ENCODE measurements at regions not wholly inside any gene's neighbourhood (a gene's known extent, or its start where the extent isn't known, plus 50 kb on each side); places are given as distances from the start of the nearest gene placed in this dataset.

DNA sequence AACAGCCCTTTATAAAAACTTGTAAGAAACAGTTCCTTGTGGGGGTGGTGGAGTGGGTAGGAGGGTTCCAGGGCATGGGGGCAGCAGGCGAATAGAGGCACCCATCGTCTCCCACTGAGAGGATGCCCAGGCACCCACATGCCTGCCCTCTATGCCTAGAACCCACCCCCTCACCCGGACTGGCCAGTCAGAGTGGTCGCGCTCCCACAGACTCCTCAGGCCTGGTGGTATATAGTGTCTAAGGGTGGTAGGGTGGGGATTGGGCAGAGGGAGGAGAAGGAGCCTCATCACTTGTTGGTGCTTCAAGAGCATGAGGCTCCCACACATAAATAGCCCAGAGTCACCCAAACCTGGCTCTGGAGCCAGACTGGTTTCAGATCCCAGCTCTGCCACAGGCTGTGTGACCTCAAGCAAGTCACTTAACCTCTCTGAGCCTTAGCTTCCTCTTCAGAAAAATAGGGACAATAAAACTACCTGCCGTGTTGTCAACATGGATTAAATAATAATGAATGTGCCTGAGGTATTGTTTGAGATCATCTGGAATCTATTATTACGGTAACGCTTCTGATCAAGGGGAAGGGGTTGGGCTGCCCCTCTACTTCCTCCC is 262.1 kb downstream of the UACA start:
- intact Hi-C loops (cut with DNase I): no loop called here
- no peak for ATAC-seq
- DNase-seq: peak; percentile 2

DNA sequence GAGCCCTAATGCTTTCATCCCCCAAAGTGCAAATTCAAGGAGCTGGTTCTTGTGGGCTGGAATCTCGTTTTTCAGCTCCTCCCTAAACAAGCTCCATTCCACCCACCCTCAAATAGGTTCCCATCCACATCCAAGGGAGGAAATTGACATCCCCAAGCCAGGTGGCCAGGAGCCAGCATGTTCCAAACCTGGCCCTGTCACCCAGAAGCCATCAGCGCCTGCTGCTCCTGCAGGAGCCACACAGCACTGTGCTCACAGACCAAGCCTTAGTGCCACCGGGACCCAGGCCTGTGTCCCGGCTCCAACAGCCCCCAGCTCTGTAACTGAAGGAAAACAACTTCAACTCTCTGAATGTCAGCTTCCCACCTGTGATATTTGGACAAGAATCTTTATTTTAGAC is 263.6 kb downstream of the UACA start:
- intact Hi-C loops (cut with DNase I): no loop called here
- ATAC-seq: no peak
- DNase-seq: peak; percentile 11

DNA sequence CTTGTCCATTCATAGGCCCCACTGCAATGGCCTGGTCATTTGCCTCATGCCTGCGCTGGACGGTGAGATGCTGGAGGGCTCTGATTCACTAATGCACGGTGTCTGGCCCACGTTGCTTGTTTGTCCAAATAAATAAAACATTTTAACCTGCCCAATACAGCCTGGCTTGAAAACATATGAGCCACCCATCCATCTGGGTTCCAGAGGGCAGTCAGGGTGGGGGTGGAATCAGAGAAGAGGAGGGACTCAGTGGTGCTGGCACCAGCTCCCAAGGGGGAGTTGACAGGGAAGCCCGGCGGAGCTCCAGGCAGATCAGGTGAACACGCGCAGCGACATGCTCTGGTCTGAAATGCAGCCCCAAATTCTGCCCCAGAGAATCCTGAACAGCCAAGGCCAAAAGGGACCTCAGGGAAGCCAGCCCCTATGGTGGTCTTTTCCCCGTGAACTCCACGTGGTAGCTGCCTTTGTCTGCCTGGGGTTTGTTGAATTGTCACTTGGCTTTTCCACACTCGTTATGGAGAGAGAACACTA is 265.2 kb downstream of the UACA start:
- intact Hi-C loops (cut with DNase I): no loop called here
- ATAC-seq: no peak
- peak; percentile 6 for DNase-seq

DNA sequence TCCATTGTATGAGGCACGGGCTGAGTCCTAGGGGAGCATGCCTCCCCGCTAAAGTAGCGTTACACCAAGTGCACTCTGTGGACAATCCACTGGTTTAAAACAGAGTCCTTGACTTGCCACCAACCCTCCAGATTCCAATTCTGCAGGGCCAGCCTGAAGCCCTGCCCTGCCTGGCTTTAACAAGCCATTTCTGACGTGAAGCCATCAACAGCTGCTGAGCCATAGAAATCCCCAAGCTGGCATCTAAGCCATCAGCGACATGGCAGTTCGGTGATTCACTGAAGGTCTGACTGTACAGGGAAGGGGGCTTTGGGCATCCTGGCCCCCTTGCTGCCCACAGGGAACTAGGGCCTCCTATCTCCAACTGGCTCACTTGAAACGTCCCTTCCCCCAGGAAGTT is 265.7 kb downstream of the UACA start:
- no peak for ATAC-seq
- peak; percentile 2 for DNase-seq
- intact Hi-C loops (cut with DNase I): no loop called here

DNA sequence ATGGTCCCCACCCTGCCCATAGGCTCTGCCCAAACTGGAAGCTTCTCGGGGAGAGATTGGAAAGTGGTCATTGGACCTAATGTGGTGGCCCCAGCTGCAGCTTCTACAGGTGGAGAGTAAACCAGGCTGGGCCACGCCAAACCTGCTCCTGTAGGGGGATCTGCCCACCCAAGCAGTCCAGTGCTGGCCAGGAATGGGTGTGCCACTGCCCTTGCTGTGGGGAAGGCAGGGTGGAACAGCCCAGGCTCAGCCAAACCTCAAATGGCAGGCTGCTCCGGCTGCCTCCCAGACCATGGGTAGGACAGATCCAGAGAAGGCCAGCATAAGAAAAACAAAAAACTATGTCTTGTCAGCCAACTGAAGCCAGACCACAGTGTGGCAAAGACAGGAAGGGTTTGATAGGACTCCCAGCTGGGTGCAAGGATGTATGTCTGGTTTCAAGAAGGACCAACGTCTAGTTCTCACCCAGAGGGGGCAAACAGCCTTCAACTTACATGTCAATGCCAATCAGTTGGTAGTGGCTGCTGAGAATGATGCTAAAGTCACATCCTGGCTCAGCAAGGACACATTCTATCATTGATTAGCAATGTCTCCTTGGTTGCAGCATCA is 267.3 kb downstream of the UACA start:
- intact Hi-C loops (cut with DNase I): no loop called here
- DNase-seq (peak; percentile 8), ATAC-seq (no peak)

DNA sequence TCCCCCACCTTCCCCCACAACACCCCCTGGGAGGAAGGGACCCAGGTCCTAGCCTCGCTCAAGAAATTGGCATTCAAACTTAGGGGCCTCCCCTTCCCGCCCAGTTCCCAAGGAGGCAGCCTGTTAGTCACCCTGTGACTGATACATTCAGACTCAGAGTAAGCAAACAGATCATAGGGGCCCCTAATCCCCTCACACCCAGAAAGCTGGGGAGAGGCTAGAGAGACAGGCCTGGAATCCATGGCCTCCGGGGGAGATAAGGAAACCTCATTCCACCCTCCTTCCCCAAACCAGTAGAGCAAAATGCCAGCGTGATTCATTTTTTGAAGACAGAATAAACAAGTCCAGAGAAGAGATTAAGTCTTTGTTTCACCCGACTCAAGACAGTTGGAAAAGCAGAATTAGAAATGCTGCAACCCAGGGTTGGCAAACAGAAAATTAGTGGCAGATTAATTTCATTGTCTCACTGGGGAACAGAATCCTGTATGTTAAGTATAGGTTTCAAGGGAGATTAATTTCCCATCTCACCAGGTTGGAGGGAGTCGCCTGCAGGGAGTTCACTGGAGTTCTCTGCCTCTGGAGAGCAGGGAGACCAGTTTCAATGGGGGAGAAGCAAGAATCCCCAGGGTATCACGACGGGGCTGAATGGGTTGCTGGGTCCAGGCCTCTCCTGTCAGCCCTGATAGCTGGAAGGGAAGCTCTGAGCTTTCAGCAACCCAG is 268.3 kb downstream of the UACA start:
- peak in 1 of 2 donors; percentile 75 for ATAC-seq
- peak; percentile 17 for DNase-seq

DNA sequence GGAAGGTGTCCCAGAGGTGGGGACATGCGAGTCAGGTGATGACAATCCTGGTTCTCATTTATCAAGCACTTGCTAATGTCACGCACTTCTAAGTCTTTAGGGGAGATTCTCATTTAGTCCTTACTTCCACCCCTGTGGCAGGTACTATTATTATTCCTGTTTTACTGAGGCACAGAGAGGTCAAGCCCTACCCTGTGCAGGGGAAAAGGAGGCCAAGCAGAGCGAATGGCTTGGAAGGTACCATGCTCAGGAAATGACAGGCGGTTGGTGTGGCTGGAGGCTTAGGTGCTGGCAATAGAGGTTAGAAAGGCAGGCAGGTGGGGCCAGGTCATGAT is 268.9 kb downstream of the UACA start:
- ATAC-seq (no peak), DNase-seq (no peak)
- intact Hi-C loops (cut with DNase I): no loop called here

More for the DNA sequence above, 268.3 kb downstream of the UACA start:
- intact Hi-C loops (cut with DNase I): no loop called here

DNA sequence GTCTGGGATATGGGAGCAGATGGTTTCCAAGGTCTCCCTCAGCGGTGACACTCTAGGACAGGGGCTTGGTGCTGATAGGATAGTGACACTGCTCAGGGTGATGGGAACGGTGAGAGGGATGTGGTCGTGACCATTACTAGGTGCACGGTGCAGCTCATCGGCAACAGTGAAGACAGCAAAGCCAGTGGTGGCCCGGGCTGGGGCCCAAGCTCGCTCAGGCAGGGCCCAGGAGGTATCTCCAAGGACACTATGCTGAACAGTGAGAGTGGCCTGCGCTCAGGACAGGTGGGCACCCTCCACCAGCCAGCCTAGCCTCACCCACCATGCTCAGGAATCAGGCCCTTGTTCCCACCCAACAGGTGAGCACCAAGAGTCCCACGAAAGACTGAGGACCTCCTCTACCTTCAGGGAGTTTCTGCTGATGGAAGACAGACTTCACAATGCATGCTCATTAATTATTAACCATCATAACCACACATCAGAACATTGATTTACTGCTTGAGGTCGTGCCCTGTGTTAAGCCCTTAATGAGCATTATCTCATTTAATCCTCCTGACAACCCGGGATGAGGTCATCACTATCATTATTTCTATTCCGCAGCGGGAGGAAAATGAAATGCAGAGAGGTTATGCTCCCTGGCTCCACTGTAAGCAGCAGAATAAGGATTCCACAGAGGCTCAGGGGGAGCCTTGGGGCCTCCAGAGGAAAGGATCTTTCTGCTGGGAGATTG is 269.4 kb downstream of the UACA start:
- ATAC-seq: no peak
- intact Hi-C loops (cut with DNase I): no loop called here

DNA sequence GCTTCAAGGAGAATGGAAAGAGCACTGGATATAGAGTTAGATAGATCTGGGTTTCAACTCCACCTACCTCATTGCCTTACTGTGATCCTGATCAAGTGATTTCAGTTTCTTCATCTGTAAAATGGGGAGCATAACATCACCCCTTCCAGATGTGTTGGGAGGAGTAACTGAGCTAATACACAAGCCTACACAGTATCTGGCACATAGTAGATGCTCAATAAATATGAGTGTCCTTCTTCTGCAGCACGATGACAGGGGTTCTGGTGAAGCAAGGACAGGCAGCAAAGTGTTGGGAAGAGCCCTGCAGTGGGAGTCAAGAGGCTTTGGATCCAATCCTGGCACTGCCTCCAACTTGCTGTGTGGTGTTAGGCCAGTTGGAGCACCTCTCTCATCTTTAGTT is 270.0 kb downstream of the UACA start:
- DNase-seq: no peak
- no peak for ATAC-seq
- intact Hi-C loops (cut with DNase I): no loop called here

More for the DNA sequence above, 269.4 kb downstream of the UACA start:
- DNase-seq: peak; percentile 3

DNA sequence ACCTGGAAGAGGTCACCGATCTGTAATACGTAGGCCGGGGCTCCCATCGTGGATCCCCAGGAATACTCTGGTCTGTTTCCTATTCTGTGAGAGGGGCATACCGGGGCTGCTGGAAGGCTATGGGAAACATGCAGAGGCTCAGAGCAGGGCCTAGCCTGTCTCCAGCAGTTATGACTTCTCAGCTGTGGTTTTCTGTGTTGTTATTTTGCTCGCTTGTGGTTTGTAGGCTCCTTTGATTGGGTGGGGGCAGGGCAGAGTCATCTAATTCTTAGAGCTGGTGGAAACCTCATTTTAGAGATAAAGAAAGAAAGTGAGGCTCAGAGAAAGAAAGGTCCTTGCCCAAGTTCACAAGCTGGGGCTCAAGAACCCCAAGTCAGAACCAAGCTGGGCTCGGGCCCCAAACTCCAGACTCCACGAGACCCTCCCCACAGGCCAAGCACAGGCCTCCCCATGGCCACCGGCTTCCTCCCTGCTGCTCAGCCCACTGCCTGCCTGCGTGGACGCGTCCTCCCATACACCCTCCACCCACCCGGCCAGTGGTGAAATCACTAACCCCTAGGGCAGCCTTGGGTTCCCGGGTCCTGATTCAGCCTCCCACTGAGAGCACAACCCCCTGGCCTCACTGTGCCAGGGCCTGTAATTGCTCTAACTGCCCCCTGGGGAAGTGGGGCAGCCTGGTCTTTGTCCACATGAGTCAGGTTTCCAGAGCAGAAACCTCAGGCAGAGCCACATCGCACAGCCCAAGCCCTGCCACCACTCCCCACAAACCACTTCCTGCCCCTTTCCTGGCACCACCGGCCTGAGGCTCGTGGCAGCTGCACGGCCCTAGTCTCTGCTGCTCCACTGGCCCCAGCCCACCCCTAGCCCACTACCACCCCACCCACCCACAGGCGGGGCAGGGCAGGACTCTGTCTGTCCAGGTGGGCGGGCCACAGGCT is 270.8 kb downstream of the UACA start:
- intact Hi-C loops (cut with DNase I): no loop called here
- ATAC-seq: peak; percentile 63 to 64
- peak; percentile 56 for DNase-seq

DNA sequence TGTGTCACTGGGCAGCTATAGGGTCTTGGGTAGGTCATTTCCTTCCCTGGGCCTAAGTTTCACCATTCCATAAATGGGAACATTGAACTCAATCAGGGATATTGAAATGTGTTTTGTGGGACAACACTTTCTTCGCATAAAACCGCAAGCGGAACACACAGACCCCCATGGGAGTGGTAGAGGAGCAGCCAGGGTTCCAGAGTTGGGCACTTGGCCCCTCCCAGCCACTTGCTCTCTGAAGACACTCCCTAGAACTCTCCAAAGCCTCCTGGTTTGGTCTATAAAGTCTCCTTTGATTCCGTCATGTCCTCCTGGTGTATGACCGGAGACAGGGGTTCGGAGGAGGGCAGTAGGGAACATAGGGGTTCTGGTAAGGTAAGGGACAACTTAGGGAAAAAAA is 271.7 kb downstream of the UACA start:
- no peak for DNase-seq
- ATAC-seq: no peak
- intact Hi-C loops (cut with DNase I): no loop called here

DNA sequence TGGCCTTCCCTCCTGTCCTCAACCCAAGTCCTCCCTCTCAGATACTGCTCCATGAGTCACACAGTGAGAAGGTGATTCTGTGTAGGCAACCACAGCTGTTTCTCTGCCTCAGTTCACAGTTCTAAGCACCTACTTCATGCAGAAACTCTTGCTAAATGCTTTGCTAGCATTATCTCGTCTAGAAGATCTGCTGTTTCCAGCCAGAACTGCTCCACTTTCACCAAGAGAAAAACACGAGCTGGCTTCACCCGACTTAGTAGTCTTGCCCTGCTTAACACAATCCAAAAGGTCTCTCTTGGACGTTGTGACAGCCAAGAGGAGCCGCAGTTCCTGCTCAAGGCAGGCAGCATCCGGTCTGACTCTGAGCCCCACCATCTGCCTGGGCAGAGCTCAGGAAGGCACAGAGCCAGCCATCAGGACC is 272.1 kb downstream of the UACA start:
- no peak for DNase-seq
- ATAC-seq: no peak
- intact Hi-C loops (cut with DNase I): no loop called here

DNA sequence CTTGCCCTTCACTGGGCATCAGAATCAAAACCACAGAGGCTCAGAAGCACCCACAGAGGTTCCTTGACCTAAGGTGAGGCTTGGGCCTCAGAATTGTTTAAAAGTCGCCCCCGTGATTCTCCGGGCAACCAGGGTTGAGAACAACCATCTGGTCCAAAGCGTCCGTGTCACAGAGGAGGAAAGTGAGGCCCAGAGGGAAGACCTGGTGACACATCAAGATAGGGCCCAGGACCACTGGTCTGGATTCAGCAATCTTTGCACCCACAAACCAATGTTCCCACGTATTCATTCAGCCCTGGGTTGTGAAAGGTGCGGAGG is 272.6 kb downstream of the UACA start:
- ATAC-seq (no peak), DNase-seq (peak; percentile 3)
- intact Hi-C loops (cut with DNase I): no loop called here

DNA sequence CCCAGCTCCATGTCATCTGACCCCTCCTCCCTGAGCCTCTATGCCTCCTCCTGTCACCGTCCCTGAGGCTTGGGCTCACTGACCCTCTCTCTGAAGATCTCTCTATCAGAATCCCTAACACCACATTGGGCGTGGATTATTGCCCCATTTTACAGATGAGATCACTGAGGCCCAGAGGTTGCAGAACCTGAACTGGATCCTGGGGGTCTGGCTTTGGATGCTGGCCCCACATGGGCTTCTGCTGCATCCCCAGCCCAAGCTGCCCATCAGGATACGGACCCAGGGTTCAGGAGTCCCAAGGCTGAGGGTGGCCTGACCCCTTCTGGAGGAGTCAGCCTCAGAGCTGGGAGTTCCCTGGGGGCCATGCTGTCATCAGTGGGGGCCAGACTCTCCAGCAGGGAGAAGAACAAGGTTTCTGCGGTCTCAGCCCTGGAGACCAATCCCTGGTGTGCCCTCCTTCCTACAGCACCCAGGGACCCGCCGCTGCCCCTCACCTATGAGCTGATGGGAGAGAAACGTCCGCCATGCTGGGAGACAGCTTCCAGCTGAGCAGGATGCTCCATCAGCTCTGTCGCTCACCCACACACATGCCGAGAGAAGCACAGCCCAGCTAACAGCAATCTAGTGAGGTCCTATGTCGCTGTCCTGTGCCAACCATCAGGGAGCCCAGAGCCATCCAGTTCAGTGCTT is 273.1 kb downstream of the UACA start:
- no peak for ATAC-seq
- intact Hi-C loops (cut with DNase I): no loop called here

DNA sequence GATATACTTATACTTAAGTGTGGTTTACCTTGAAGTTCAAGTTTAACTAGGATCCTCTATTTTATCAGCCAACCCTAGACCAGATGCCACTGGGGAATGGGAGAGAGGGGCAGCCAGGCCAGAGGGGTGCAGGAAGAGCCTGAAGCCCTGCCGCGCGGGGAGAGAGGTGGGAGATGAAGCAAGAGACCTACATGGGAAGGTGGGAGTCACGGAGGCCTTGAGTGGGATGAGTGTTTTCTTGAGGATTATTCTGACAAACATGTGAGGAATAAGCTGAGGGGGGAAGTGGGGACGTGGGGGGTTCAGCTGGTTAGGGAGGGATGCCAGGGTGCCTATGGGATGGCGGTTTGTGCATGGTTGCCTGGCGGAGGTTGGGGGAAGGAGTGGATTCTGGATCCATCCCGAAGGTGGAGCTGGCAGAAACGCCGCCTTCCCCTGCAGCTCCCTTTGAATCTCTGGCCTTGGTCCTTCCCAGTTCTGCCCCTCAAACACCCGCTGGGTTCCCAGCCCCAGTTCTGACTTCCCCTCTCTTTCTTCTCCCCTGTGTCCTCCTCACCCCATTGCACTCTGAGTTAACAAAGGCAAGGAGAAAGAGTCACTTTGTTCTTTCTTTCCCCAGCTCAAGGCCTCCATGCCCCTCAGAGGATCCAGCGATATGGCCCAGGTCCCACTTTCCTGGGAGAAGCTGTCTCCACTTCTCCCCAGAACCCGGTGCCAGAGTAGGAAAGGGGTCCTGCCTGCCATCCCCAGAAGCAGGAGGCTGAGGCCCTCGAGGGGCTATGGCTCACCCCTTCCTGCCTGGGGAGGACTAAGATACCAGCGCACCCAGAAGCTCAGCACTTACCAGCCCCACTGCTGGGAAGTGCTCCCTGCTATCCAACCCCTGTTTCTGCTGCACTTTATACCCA is 274.2 kb downstream of the UACA start:
- ATAC-seq: no peak
- intact Hi-C loops (cut with DNase I): loop anchor here (5.0 kb wide), 4 partner anchors 762 to 1012 kb away; no protein-coding TSS in a partner anchor

More for the DNA sequence above, 273.1 kb downstream of the UACA start:
- peak; percentile 15 for DNase-seq

DNA sequence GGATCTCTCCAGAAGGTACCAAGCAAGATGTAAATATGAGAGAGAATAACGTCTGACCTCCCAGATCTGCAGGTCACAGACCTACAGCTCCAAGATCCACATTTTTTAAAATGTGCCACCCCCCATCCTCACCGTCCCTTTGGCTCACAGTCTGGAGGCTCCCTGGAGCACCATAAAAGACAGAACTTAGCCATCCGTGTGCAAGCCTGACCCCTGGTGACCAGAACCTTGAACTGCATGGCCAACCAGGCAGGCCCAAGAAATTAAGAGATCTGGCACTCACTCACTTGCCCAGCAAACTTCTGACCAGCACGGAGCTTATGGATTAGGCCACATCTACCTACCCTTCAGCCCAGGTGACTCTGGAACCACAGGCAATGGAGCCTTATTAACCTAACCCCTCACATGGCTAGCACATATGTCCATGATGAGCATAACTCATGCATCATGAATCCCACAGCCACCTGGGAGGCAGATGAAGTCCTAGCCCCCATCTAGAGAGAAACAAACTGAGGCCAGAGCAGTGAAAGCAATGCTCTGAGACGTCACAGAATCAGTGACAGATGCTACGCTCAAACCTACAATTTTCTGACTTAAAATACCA is 275.3 kb downstream of the UACA start:
- ATAC-seq: peak; percentile 53 to 54
- intact Hi-C loops (cut with DNase I): loop anchor here (5.0 kb wide), 4 partner anchors 761 to 1011 kb away; no protein-coding TSS in a partner anchor
- DNase-seq: peak; percentile 64

More for the DNA sequence above, 274.2 kb downstream of the UACA start:
- DNase-seq: peak; percentile 7

DNA sequence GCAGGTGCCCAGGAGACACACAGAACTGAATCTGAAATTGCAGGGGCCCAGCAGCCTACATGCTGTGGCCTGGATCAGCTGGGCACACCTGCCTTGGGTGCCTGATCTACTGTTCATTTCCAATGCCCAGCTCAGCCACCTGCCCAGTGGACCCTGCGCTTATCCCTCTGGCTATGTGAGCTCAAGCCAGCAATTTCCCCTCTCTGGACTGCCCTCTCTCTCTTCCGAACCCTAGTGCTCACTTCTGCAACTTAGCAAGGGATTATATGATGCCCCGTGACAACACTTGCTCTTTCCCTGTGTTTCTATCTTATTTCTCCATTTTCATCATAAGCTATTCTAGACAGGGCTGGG is 276.0 kb downstream of the UACA start:
- intact Hi-C loops (cut with DNase I): loop anchor here (2.0 to 5.0 kb wide), 5 partner anchors 760 to 1011 kb away; no protein-coding TSS in a partner anchor
- DNase-seq (peak; percentile 9), ATAC-seq (no peak)

Measured in left cardiac atrium (tissue), 4 donors.